ENCODE measurements at regions not wholly inside any gene's neighbourhood (a gene's known extent, or its start where the extent isn't known, plus 50 kb on each side); places are given as distances from the start of the nearest gene placed in this dataset.

DNA sequence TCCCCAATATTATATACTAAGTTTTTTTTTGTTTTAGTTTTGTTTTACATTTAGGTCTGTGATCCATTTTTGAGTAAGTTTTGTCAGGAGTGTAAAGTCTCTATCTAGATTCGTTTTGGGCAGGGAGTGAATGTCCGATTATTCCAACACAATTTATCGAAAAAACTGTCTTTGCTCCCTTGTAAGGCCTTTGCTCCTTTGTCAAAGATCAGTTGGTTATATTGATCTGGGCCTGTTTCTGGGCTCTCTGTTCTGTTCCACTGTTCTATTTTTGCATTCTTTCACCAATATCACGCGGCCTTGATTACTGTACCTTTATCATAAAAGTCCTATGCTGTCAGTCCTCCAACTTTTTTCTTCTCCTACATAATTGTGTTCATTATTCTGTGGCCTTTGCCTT is 276.5 kb upstream of the ZC3H15 start:
- no peaks in the 10 kb centered on the region for H3K4me1 ChIP-seq (ENCODE audit: control insufficient read depth, insufficient read depth, low read length)
- H3K27me3 ChIP-seq (ENCODE audit: control insufficient read depth, insufficient read depth, low read length) = no peaks in the 10 kb centered on the region
- no peaks in the 10 kb centered on the region for H3K36me3 ChIP-seq (ENCODE audit: control insufficient read depth, insufficient read depth, low read length)
- H3K9ac ChIP-seq (ENCODE audit: low read length) = no peak overlapping the region
- no peak overlapping the region for H3K27ac ChIP-seq (ENCODE audit: low read depth, low read length)
- no peak overlapping the region for H3K4me3 ChIP-seq (ENCODE audit: low read length)

DNA sequence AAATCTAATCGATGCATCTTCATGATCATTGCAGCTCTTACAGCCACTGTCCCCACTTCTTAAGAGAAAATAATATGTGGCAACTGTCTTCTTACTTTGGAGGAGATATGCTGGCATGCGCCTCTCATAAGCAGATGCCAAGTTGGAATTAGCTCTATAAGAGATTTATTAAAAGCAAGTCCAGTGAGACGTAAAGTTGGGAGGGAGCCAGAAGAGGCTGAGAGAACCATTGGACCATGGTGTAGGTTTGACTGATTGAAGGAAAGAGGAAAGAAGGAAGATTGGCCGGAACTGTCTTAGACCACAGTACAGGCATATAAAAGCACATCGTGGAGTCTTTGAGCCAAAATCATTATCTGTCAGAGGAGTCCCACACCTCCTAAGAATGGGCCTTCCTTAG is 265.7 kb upstream of the ZC3H15 start:
- no peak overlapping the region for H3K27ac ChIP-seq (ENCODE audit: low read depth, low read length)
- H3K4me1 ChIP-seq (ENCODE audit: control insufficient read depth, insufficient read depth, low read length) = no peaks in the 10 kb centered on the region
- H3K9ac ChIP-seq (ENCODE audit: low read length) = no peak overlapping the region
- H3K4me3 ChIP-seq (ENCODE audit: low read length) = no peak overlapping the region
- H3K27me3 ChIP-seq (ENCODE audit: control insufficient read depth, insufficient read depth, low read length) = no peaks in the 10 kb centered on the region
- no peaks in the 10 kb centered on the region for H3K36me3 ChIP-seq (ENCODE audit: control insufficient read depth, insufficient read depth, low read length)

DNA sequence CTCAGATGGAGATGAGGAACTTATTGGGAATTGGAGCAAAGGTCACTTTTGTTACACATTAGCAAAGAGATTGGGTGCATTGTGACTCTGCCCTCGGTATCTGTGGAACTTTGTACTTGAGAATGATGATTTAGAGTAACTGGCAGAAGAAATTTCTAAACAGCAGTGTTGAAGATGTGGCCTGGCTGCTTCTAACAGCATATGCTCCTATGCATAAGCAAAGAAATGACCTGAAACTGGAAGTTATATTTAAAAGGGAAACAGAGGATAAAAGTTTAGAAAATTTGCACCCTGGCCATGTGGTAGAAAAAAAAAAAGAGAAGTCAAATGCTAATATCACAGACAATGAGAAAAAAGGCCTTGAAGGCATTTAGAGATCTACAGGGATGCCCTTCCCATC is 256.8 kb upstream of the ZC3H15 start:
- no peaks in the 10 kb centered on the region for H3K27me3 ChIP-seq (ENCODE audit: control insufficient read depth, insufficient read depth, low read length)
- H3K4me1 ChIP-seq (ENCODE audit: control insufficient read depth, insufficient read depth, low read length) = no peaks in the 10 kb centered on the region
- no peak overlapping the region for H3K4me3 ChIP-seq (ENCODE audit: low read length)
- no peak overlapping the region for H3K9ac ChIP-seq (ENCODE audit: low read length)
- H3K36me3 ChIP-seq (ENCODE audit: control insufficient read depth, insufficient read depth, low read length) = no peaks in the 10 kb centered on the region
- H3K27ac ChIP-seq (ENCODE audit: low read depth, low read length) = no peak overlapping the region

- no peaks in the 10 kb centered on the region for H3K36me3 ChIP-seq (ENCODE audit: control insufficient read depth, insufficient read depth, low read length)
- no peak overlapping the region for H3K9ac ChIP-seq (ENCODE audit: low read length)
- H3K27me3 ChIP-seq (ENCODE audit: control insufficient read depth, insufficient read depth, low read length) = no peaks in the 10 kb centered on the region
- no peak overlapping the region for H3K27ac ChIP-seq (ENCODE audit: low read depth, low read length)
- no peak overlapping the region for H3K4me3 ChIP-seq (ENCODE audit: low read length)
- no peaks in the 10 kb centered on the region for H3K4me1 ChIP-seq (ENCODE audit: control insufficient read depth, insufficient read depth, low read length)
Measured at GRCh38 chr2:186241874-186242273, 244.2 kb upstream of the ZC3H15 start.

GRCh38 chr2:186254759-186255158 is 231.3 kb upstream of the ZC3H15 start:
- no peak overlapping the region for H3K27ac ChIP-seq (ENCODE audit: low read depth, low read length)
- H3K4me3 ChIP-seq (ENCODE audit: low read length) = no peak overlapping the region
- H3K4me1 ChIP-seq (ENCODE audit: control insufficient read depth, insufficient read depth, low read length) = no peaks in the 10 kb centered on the region
- no peak overlapping the region for H3K9ac ChIP-seq (ENCODE audit: low read length)
- H3K36me3 ChIP-seq (ENCODE audit: control insufficient read depth, insufficient read depth, low read length) = no peaks in the 10 kb centered on the region
- H3K27me3 ChIP-seq (ENCODE audit: control insufficient read depth, insufficient read depth, low read length) = no peaks in the 10 kb centered on the region

- no peak overlapping the region for H3K27ac ChIP-seq (ENCODE audit: low read depth, low read length)
- H3K4me1 ChIP-seq (ENCODE audit: control insufficient read depth, insufficient read depth, low read length) = no peaks in the 10 kb centered on the region
- H3K27me3 ChIP-seq (ENCODE audit: control insufficient read depth, insufficient read depth, low read length) = no peaks in the 10 kb centered on the region
- no peaks in the 10 kb centered on the region for H3K36me3 ChIP-seq (ENCODE audit: control insufficient read depth, insufficient read depth, low read length)
- H3K9ac ChIP-seq (ENCODE audit: low read length) = no peak overlapping the region
- no peak overlapping the region for H3K4me3 ChIP-seq (ENCODE audit: low read length)
Measured at GRCh38 chr2:186255823-186256222, 230.2 kb upstream of the ZC3H15 start.

DNA sequence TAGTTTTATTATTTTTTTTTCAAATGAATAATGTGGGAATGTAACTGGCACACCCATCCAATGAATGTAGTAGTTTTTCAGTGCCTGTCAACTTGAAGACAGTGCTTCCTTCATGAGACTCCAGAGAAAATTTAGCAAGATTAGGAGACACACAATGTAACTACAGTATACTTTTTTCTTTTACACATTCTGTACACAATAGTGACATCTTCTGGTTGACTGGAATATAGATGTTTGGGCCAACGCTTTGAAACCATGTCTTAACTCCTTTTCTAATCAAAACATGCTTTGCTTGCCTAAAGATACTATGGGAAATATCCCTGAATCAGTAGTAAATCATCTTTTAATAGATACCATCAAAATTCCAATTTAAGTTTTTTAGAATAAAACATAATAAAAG is 229.5 kb upstream of the ZC3H15 start:
- no peak overlapping the region for H3K27ac ChIP-seq (ENCODE audit: low read depth, low read length)
- no peaks in the 10 kb centered on the region for H3K4me1 ChIP-seq (ENCODE audit: control insufficient read depth, insufficient read depth, low read length)
- H3K4me3 ChIP-seq (ENCODE audit: low read length) = no peak overlapping the region
- H3K27me3 ChIP-seq (ENCODE audit: control insufficient read depth, insufficient read depth, low read length) = no peaks in the 10 kb centered on the region
- H3K9ac ChIP-seq (ENCODE audit: low read length) = no peak overlapping the region
- no peaks in the 10 kb centered on the region for H3K36me3 ChIP-seq (ENCODE audit: control insufficient read depth, insufficient read depth, low read length)

- Histone ChIP-seq H3K36me3 (ENCODE audit: control insufficient read depth, insufficient read depth, low read length) (no peaks in the 10 kb centered on the region), H3K9ac (ENCODE audit: low read length) (no peak overlapping the region), H3K27me3 (ENCODE audit: control insufficient read depth, insufficient read depth, low read length) (no peaks in the 10 kb centered on the region), H3K27ac (ENCODE audit: low read depth, low read length) (no peak overlapping the region), H3K4me1 (ENCODE audit: control insufficient read depth, insufficient read depth, low read length) (no peaks in the 10 kb centered on the region), H3K4me3 (ENCODE audit: low read length) (no peak overlapping the region)
Measured at GRCh38 chr2:186263673-186264250, 222.3 kb upstream of the ZC3H15 start.

- no peaks in the 10 kb centered on the region for H3K36me3 ChIP-seq (ENCODE audit: control insufficient read depth, insufficient read depth, low read length)
Measured at GRCh38 chr2:186269536-186269935, 216.5 kb upstream of the ZC3H15 start.

DNA sequence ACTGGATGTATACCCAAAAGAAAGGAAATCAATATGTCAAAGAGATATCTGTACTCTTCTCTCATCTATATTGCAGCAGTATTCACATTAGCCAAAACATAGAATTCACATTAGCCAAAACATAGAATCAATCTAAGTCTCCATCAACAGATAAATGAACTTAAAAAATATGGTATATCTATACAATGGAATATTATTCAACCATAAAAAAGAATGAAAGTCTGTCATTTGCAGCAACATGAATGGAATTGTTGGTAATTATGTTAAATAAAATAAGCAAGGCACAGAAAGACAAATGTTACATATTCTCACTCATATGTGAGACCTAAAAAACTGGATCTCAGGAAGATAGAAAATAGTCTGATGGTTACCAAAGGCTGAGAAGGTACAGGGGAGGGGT is 212.1 kb upstream of the ZC3H15 start:
- Histone ChIP-seq H3K27ac (ENCODE audit: low read depth, low read length) (no peak overlapping the region), H3K36me3 (ENCODE audit: control insufficient read depth, insufficient read depth, low read length) (no peaks in the 10 kb centered on the region), H3K27me3 (ENCODE audit: control insufficient read depth, insufficient read depth, low read length) (no peaks in the 10 kb centered on the region), H3K4me3 (ENCODE audit: low read length) (no peak overlapping the region), H3K4me1 (ENCODE audit: control insufficient read depth, insufficient read depth, low read length) (no peaks in the 10 kb centered on the region), H3K9ac (ENCODE audit: low read length) (no peak overlapping the region)

More at GRCh38 chr2:186269536-186269935, 216.5 kb upstream of the ZC3H15 start:
- Histone ChIP-seq H3K27ac (ENCODE audit: low read depth, low read length) (no peak overlapping the region), H3K4me3 (ENCODE audit: low read length) (no peak overlapping the region), H3K4me1 (ENCODE audit: control insufficient read depth, insufficient read depth, low read length) (no peaks in the 10 kb centered on the region), H3K27me3 (ENCODE audit: control insufficient read depth, insufficient read depth, low read length) (no peaks in the 10 kb centered on the region), H3K9ac (ENCODE audit: low read length) (no peak overlapping the region)

GRCh38 chr2:186274936-186275575 is 211.0 kb upstream of the ZC3H15 start:
- Histone ChIP-seq H3K9ac (ENCODE audit: low read length) (no peak overlapping the region), H3K27me3 (ENCODE audit: control insufficient read depth, insufficient read depth, low read length) (no peaks in the 10 kb centered on the region), H3K27ac (ENCODE audit: low read depth, low read length) (no peak overlapping the region), H3K4me1 (ENCODE audit: control insufficient read depth, insufficient read depth, low read length) (no peaks in the 10 kb centered on the region), H3K4me3 (ENCODE audit: low read length) (no peak overlapping the region), H3K36me3 (ENCODE audit: control insufficient read depth, insufficient read depth, low read length) (no peaks in the 10 kb centered on the region)

- no peaks in the 10 kb centered on the region for H3K4me1 ChIP-seq (ENCODE audit: control insufficient read depth, insufficient read depth, low read length)
- no peak overlapping the region for H3K9ac ChIP-seq (ENCODE audit: low read length)
- no peaks in the 10 kb centered on the region for H3K27me3 ChIP-seq (ENCODE audit: control insufficient read depth, insufficient read depth, low read length)
- no peak overlapping the region for H3K27ac ChIP-seq (ENCODE audit: low read depth, low read length)
- H3K36me3 ChIP-seq (ENCODE audit: control insufficient read depth, insufficient read depth, low read length) = no peaks in the 10 kb centered on the region
- H3K4me3 ChIP-seq (ENCODE audit: low read length) = no peak overlapping the region
Measured at GRCh38 chr2:186276909-186277308, 209.2 kb upstream of the ZC3H15 start.

DNA sequence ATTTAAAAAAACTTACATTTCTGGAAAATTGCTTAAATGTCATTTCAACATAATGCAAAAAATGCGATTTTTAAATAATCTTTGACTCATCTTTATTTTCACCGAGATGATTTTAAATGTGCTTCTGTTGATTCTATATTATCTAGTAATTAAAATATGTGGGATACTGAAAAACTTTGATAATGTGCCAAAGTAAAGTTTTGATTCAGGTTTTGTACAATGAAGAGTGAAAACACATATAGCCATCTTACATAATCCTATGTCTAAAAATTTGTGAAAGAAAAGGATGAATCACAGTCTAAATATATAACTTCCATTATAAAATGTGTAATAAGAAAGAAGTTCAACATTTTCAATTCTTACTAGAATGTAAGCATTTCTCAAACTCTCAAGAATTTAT is 204.3 kb upstream of the ZC3H15 start:
- no peak overlapping the region for H3K9ac ChIP-seq (ENCODE audit: low read length)
- H3K4me3 ChIP-seq (ENCODE audit: low read length) = no peak overlapping the region
- no peaks in the 10 kb centered on the region for H3K36me3 ChIP-seq (ENCODE audit: control insufficient read depth, insufficient read depth, low read length)
- no peaks in the 10 kb centered on the region for H3K4me1 ChIP-seq (ENCODE audit: control insufficient read depth, insufficient read depth, low read length)
- no peak overlapping the region for H3K27ac ChIP-seq (ENCODE audit: low read depth, low read length)
- H3K27me3 ChIP-seq (ENCODE audit: control insufficient read depth, insufficient read depth, low read length) = no peaks in the 10 kb centered on the region

Measured in rectal smooth muscle tissue (tissue), 1 donor.